T47D (cell line): ENCODE measurements at regions not wholly inside any gene's neighbourhood (a gene's known extent, or its start where the extent isn't known, plus 50 kb on each side); places are given as distances from the start of the nearest gene placed in this dataset.
A peak's percentile ranks its signal among the peaks of the same experiment; 100 is the strongest.

Experiments used
- DNase-seq, 2 experiments: peaks; one replicate each; pipeline versions ENCODE4 v3.0.0 to v3.0.0-alpha.2; 2011 to 2012; ENCODE audit warnings: low read depth in 1 of 2, low spot score in 1 of 2
- JUND ChIP-seq: IDR thresholded peaks from 2 replicates; pipeline ENCODE4 v1.6.1; 2012; ENCODE audit warnings: low read depth
- in situ Hi-C: cut with HindIII; loops from 2 replicates; pipeline ENCODE4 v1.10.0; 2016; ENCODE audit warnings: low sequenced_read_pairs, low pct_unique_long_range_greater_than_20kb

DNA sequence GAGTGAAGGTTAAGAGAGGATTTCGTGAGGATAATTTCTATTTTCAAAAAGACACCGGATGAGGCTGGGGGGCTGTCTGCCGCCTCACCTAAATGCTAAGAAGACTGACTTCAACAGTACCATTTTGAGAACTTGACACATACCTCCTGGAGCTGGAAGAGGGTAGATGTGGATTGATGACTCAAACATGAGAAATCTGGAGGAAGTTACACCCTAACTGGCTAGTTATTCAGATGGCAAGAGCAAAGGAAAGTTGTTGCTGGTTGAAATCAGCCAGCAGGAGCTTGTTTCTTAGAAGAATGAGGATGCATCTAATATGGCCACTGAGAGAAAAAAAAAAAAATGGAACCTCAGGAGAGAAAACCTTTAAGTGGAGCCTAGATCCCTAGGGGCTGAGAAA, 76.2 kb upstream of the KIAA1217 start:
- DNase-seq, result no peak

DNA sequence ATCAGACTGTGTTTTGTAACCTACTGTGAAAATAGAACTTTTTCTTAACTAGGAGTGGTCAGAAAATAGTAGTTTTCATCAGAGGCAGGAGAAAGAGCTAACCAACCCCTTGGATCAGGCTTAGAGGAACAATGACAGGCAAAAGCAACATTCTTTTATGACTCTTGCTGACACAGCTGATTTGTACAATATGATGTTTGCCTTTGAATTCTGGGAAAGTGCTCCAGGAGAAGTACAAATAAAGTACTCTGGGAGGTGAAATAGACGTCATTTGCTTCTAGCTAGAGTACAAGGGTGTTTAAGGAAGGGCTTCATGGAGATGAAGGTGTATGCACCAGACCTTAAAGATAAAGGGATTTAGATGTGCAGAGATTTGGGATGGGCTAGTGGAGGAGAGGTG, 75.1 kb upstream of the KIAA1217 start:
- peak in 1 of 2 experiments; percentile 18 for DNase-seq
- in situ Hi-C loops, result no loop called here
- no peak for TF ChIP-seq JUND

More for the DNA sequence above, 76.2 kb upstream of the KIAA1217 start:
- no peak for TF ChIP-seq JUND
- in situ Hi-C loops, result no loop called here

DNA sequence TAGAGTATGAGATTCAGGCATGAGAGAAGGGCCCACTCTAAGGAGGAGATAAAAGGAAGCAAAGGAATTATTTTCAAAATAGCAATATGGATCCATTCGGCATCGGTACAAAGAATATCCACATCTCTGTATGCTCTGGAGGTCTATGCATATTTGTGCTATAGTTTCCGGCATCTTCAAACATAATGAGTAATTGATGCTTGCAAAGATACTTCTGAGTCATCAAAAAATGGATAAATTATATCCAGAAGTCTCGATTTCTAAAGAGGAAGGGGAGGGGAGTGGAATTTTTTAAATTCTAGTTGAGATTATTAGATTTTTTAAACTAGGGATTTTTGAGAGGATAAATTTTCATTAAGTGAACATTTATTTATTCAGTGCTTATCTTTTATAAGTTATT, 72.9 kb upstream of the KIAA1217 start:
- in situ Hi-C loops, result no loop called here
- no peak for DNase-seq
- TF ChIP-seq JUND, result no peak

DNA sequence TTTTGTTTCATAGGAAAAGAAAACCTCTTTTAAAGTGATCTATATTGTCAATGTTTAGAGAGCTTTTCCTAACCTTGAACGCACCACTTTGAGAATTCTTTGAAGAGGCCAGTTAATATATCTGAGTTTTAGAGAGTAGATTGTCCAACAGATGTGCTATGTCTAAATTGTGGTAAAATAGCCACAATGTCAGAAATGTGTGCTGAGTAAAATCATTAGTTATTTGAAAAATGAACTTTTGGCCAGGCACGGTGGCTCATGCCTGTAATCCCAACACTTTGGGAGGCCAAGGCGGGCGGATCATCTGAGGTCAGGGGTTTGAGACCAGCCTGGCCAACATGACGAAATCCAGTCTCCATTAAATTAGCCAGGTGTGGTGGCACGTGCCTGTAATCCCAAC, 61.6 kb upstream of the KIAA1217 start:
- TF ChIP-seq JUND, result no peak
- in situ Hi-C loops, result no loop called here
- no peak for DNase-seq

DNA sequence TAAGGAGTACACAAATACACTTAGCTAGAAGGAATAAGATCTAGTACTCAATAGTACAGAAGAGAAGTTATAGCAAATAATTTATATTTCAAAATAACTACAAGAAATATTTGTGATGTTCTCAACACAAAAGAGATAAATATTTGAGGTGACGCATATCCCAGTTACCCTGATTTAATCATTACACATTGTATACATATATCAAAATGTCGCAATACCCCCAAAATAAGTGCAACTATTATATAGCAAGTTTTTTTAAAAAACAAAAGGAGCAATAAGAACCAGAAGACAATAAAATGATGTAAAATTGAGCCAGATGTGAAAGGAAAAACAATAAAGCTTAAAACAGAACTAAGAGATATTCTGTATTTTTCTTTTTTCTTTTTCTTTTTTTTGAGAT, 59.3 kb upstream of the KIAA1217 start:
- in situ Hi-C loops, result no loop called here
- TF ChIP-seq JUND, result no peak
- DNase-seq, result no peak

DNA sequence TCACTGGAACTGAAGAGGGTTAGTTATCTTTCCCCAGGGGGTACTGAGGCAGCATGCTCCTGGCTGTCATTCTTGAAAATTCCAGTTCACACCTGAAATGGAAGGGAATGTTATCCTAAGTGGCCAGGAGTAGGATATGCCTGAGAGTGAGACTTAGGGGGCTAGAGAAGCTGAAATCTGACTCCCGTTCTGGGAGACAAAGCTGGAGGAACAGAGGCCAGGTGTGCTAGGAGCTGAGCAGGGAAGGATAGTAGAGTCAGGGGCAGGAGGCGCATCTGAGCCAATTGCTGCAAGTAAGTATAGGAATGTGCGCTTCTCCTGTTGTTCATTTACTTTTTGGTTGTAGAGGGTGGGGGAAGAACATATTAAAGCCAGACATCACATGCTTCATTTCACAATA, 58.1 kb upstream of the KIAA1217 start:
- in situ Hi-C loops, result no loop called here
- no peak for TF ChIP-seq JUND
- no peak for DNase-seq

DNA sequence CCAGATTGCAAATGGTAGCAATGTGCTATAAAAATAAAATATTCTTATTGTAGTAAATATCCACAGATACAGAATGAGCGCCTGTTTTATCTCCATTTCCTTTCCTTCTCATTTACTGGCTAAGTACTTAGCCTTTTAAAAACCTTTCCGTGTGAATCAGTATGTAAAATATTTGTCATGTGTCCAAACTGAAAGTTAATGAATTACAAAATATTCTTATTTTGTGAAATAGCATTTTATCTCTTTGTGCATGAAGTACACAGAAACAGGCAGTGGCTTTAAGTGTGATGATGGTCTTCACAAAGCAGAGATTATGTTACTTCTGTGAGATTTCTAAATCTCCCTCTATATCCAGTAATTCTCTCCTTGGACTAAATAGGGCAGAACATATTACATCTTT, 56.7 kb upstream of the KIAA1217 start:
- in situ Hi-C loops, result no loop called here
- DNase-seq, result no peak
- TF ChIP-seq JUND, result no peak

DNA sequence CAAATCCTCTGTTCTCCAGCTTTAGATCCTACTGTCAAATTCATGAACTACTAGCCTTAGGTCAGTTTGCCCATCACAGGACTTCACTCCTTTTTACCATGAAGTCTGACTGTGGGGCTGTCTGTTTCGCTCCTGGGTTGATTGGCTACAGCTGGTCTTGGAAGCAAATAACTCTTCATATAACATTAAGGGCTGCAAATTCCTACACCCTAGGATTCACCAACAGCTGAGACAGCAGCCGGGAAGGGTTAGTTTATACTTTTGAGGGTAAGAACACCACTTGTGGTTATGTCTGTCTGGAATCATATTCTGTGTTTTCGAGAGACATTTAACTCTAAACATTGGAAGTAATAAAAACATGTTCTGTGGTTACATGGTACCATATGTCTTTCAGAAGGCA, 55.9 kb upstream of the KIAA1217 start:
- no peak for TF ChIP-seq JUND
- in situ Hi-C loops, result no loop called here
- DNase-seq, result no peak

DNA sequence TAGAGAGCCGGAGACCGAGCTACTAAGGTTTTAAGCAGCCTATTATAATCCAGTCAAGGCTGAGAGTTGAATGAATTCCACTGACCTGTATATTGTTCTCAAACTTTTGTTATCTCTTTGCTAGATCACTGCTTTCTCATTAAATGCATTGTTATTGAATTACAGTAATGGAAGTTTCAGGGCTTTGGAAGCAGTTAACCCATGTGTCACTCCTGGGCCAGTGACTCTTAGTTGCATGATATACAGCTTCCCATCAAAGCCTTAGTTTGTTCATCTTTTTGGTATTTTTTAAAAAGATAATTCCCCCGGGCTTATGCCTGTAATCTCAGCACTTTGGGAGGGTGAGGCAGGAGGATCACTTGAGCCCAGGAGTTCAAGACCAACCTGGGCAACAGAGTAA, 55.4 kb upstream of the KIAA1217 start:
- in situ Hi-C loops, result no loop called here
- no peak for TF ChIP-seq JUND
- DNase-seq, result no peak

DNA sequence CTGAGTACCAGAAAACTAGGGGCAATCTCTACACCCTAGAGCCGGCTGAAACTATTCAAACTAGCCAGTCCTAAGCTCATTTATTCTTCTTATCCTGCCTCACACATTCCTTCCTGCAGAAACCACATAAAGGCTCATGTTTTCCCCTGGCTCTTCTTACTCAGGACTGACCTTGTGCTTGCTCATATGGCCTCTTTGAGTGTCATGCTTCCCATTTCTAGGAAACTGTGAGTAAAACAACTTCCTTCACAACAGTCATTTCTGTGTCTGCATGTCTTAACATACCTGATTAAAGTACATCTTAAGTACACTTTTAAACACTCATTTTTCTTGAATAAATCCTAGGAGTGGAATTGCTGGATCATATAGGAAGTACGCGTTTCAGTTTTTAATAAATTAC, 52.3 kb upstream of the KIAA1217 start:
- in situ Hi-C loops, result no loop called here
- TF ChIP-seq JUND, result no peak
- no peak for DNase-seq

DNA sequence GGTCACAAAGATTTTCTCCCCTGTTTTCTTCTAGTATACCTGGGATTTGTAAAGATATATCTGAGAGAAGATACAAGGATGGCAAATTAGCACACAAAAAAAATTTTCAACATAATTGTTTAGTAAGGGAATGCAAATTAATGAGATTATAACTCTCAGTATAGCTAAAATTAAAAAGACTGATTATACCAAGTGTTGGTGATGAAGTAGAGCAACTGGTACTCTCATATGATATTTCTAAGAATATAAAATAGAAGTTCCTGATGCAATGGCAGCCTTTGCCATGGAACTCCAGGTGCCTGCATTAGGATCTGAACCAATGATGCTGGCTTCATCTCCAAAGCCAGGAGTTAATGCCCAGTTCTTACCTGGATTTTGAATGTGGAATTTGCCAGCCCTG, 51.4 kb upstream of the KIAA1217 start:
- in situ Hi-C loops, result no loop called here
- TF ChIP-seq JUND, result no peak
- DNase-seq, result no peak
